GM12878 (cell line): ENCODE measurements at regions not wholly inside any gene's neighbourhood (a gene's known extent, or its start where the extent isn't known, plus 50 kb on each side); places are given as distances from the start of the nearest gene placed in this dataset.

Source experiments
- ATAC-seq: fragments of 200-7000 bp; cut with Tn5 transposase; 3 replicates; pipeline ENCODE4 v1.9.1; 2020; ENCODE audit warnings: mild to moderate bottlenecking, moderate library complexity
- BruUV-seq: library from RNA; stranded (reverse); fragments of 400-500 nt; replicated peaks from 2 replicates; lab custom pipeline; 2021; lab: Mats Ljungman, UMichigan
- CTCF ChIA-PET: fragments of 300-600 bp; sonication (Branson Sonifier 250); formaldehyde crosslinking; extraction: SDS; loops from one replicate; lab custom pipeline; 2021; ENCODE audit warnings: inconsistent platforms; lab: Yijun Ruan, JAX
- POLR2A ChIA-PET: fragments of 350-600 bp; formaldehyde crosslinking; extraction: SDS; loops from one replicate; lab custom pipeline; 2021; ENCODE audit warnings: inconsistent platforms; lab: Charles Lee
- RAD21 ChIA-PET: fragments of 300-600 bp; sonication (Branson Sonifier 250); formaldehyde crosslinking; loops from one replicate; lab custom pipeline; 2023; ENCODE audit warnings: antibody characterized with exemption; ENCODE audit not compliant: unreplicated experiment; lab: Charles Lee
- SMC1A ChIA-PET: fragments of 300-600 bp; sonication (Branson Sonifier 250); formaldehyde crosslinking; loops from one replicate; lab custom pipeline; 2023; ENCODE audit not compliant: unreplicated experiment, uncharacterized antibody; lab: Charles Lee
- DNase-seq: peaks from one replicate; pipeline ENCODE4 v3.0.0-alpha.2; 2011; ENCODE audit warnings: low read depth, low spot score
- FAIRE-seq: peaks from 3 replicates; lab custom pipeline; 2011; peaks lifted over from hg19 to GRCh38; lab: Jason Lieb, UNC
- H2AFZ ChIP-seq: 2 replicates; pipeline ENCODE4 v1.6.0; 2011; ENCODE audit warnings: low read depth, low read length, control low read depth; ENCODE audit not compliant: control insufficient read depth
- H3K27ac ChIP-seq: 2 replicates; pipeline ENCODE4 v1.5.1; 2011; ENCODE audit warnings: control low read depth; ENCODE audit not compliant: control insufficient read depth, insufficient read depth
- H3K27me3 ChIP-seq, 2 experiments: replicated peaks in 1 of 2; 2 replicates each; pipeline versions ENCODE4 v1.6.0 to v1.6.1; 2011; ENCODE audit warnings: low read length in 1 of 2; ENCODE audit not compliant: control insufficient read depth in 2 of 2, insufficient read depth in 2 of 2
- H3K36me3 ChIP-seq, 2 experiments: 2 replicates each; pipeline ENCODE4 v1.5.1; 2011; ENCODE audit warnings: low read length in 1 of 2; ENCODE audit not compliant: control insufficient read depth in 2 of 2, insufficient read depth in 2 of 2
- H3K4me1 ChIP-seq: 2 replicates; pipeline ENCODE4 v1.6.1; 2011; ENCODE audit warnings: mild to moderate bottlenecking, low read length, moderate library complexity, mixed read lengths; ENCODE audit not compliant: control insufficient read depth, insufficient read depth
- H3K4me2 ChIP-seq: 2 replicates; pipeline ENCODE4 v1.6.0; 2011; ENCODE audit warnings: control low read depth; ENCODE audit not compliant: control insufficient read depth, insufficient read depth
- H3K4me3 ChIP-seq: fragments of 200-600 bp; sonication (generic); 2 replicates; pipeline ENCODE4 v1.5.1; 2016
- H3K79me2 ChIP-seq: 2 replicates; pipeline ENCODE4 v1.6.0; 2011; ENCODE audit warnings: low read length; ENCODE audit not compliant: control insufficient read depth, insufficient read depth
- H3K9ac ChIP-seq: 2 replicates; pipeline ENCODE4 v1.8.0; 2011; ENCODE audit warnings: low read length, control low read depth, mixed read lengths; ENCODE audit not compliant: control insufficient read depth, insufficient read depth
- H3K9me3 ChIP-seq: replicated peaks from 3 replicates; pipeline ENCODE4 v1.5.1; 2011; ENCODE audit warnings: mild to moderate bottlenecking, low read length; ENCODE audit not compliant: control insufficient read depth, insufficient read depth
- H4K20me1 ChIP-seq: 2 replicates; pipeline ENCODE4 v1.6.0; 2011; ENCODE audit not compliant: control insufficient read depth, insufficient read depth
- CBFB ChIP-seq: IDR thresholded peaks from 2 replicates; pipeline ENCODE4 v1.6.1; 2016; ENCODE audit warnings: antibody characterized with exemption, low read depth
- CBX3 ChIP-seq: fragments of 200-600 bp; sonication (generic); IDR thresholded peaks from 2 replicates; pipeline ENCODE4 v1.6.1; 2016; ENCODE audit warnings: low read depth, borderline replicate concordance
- CEBPB ChIP-seq, 2 experiments: fragments of 150-350 bp in 1 of 2; IDR thresholded peaks; 2 replicates each; pipeline ENCODE4 v1.6.1; 2012 to 2014; ENCODE audit warnings: low read depth in 2 of 2, low read length in 2 of 2, borderline replicate concordance in 1 of 2, inconsistent platforms in 1 of 2
- ESRRA ChIP-seq: IDR thresholded peaks from 2 replicates; pipeline ENCODE4 v1.6.1; 2012; ENCODE audit warnings: mild to moderate bottlenecking, low read length, improper control_type of control experiment
- KLF5 ChIP-seq: fragments of 450-650 bp; IDR thresholded peaks from 2 replicates; pipeline ENCODE4 v1.6.1; 2014; ENCODE audit warnings: mild to moderate bottlenecking; ENCODE audit not compliant: partially characterized antibody
- NFYA ChIP-seq: IDR thresholded peaks from 2 replicates; pipeline ENCODE4 v1.6.1; 2011; ENCODE audit warnings: low read depth, mild to moderate bottlenecking, low read length, improper control_type of control experiment, borderline replicate concordance
- NFYB ChIP-seq: IDR thresholded peaks from 2 replicates; pipeline ENCODE4 v1.6.1; 2011; ENCODE audit warnings: low read depth, mild to moderate bottlenecking, low read length, improper control_type of control experiment, moderate library complexity; ENCODE audit not compliant: insufficient read depth
- POLR2A ChIP-seq: IDR thresholded peaks from 2 replicates; pipeline ENCODE4 v1.6.1; 2011; ENCODE audit warnings: low read depth, mild to moderate bottlenecking, low read length
- SREBF1 ChIP-seq: IDR thresholded peaks from 2 replicates; pipeline ENCODE4 v1.6.1; 2012; ENCODE audit warnings: mild to moderate bottlenecking, low read length
- TARDBP ChIP-seq: IDR thresholded peaks from 2 replicates; pipeline ENCODE4 v1.6.1; 2016; ENCODE audit warnings: borderline replicate concordance
- WGBS: methylation state at CpG from one replicate; pipeline ENCODE4 v1.1.6; 2016; ENCODE audit warnings: low lambda C conversion rate; ENCODE audit not compliant: insufficient replicate concordance, insufficient coverage; ENCODE audit errors: missing lambda C conversion rate; 5-methylcytosine and 5-hydroxymethylcytosine counted together
- in situ Hi-C: fragments of 300-500 bp; cut with MboI; formaldehyde crosslinking; loops from 9 replicates; pipeline ENCODE4 v1.14.3; 2018; ENCODE audit warnings: mixed read lengths
- intact Hi-C: fragments of 100-400 bp; cut with micrococcal nuclease; formaldehyde crosslinking; loops from one replicate; pipeline ENCODE4 v1.14.2; 2022; ENCODE audit not compliant: unreplicated experiment
- TF ChIP-seq, protein P1 (sequence below): fragments of 150-350 bp; IDR thresholded peaks from 2 replicates; pipeline ENCODE4 v1.6.1; 2014; ENCODE audit warnings: mild to moderate bottlenecking, low read depth, low read length
- TF ChIP-seq, protein P2 (sequence below): IDR thresholded peaks from 2 replicates; pipeline ENCODE4 v1.6.1; 2012; ENCODE audit warnings: low read depth, low read length, improper control_type of control experiment
- TF ChIP-seq, protein P3 (sequence below): fragments of 450-650 bp; IDR thresholded peaks from 2 replicates; pipeline ENCODE4 v1.6.1; 2014; ENCODE audit warnings: mild to moderate bottlenecking
- TF ChIP-seq, protein P4 (sequence below): fragments of 450-650 bp; IDR thresholded peaks from 2 replicates; pipeline ENCODE4 v1.6.1; 2016; ENCODE audit warnings: mild to moderate bottlenecking
- TF ChIP-seq, protein P5 (sequence below): fragments of 450-650 bp; IDR thresholded peaks from 2 replicates; pipeline ENCODE4 v1.6.1; 2017; ENCODE audit warnings: mild to moderate bottlenecking, moderate library complexity
- TF ChIP-seq, protein P6 (sequence below): fragments of 450-650 bp; IDR thresholded peaks from 2 replicates; pipeline ENCODE4 v1.6.1; 2017; ENCODE audit warnings: borderline replicate concordance

DNA sequence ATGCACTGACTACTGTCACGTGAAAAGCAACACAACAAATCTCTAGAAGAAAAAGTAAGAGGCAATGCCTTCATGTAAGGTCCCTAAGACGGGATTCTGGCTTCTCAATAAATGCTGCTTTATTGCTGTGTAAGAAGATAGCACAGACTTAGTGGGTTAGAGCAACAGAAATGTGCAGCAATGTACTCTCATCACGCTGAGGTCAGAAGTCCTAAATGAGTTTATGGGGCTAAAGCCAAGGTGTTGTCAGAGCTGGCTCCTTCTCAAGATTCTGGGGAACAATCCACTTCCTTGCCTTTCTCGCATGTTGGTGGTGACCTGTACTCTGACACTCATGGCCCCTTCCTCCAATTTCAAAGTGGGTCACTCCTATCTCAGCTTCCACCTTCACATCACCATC is 93.4 kb downstream of the SHANK2 start:
- H4K20me1 ChIP-seq = no peaks in the 10 kb centered on the region
- POLR2A ChIA-PET = no interaction called here
- RAD21 ChIA-PET = no interaction called here
- H3K79me2 ChIP-seq = no peaks in the 10 kb centered on the region
- intact Hi-C loops = no loop called here
- H2AFZ ChIP-seq = no peak overlapping the region
- CTCF ChIA-PET = no interaction called here
- BruUV-seq = no TSS peak
- no peaks in the 10 kb centered on the region; a peak in 1 of 4 replicates for H3K27me3 ChIP-seq
- SMC1A ChIA-PET = no interaction called here
- FAIRE-seq (no peak), ATAC-seq (no peak), DNase-seq (no peak)
- H3K4me2 ChIP-seq = no peak overlapping the region
- no peak overlapping the region for H3K4me3 ChIP-seq
- no peaks in the 10 kb centered on the region for H3K4me1 ChIP-seq
- WGBS = 13% methylated on average over 4 of the region's 4 CpGs
- TF ChIP-seq CBX3 (no peak), ESRRA (no peak), NFYB (no peak), CEBPB (IDR thresholded peaks at IDR 0.05; ENCODE audit: borderline replicate concordance in 1 of 2, low read depth in 2 of 2, low read length in 2 of 2) (no peak), NFYA (no peak), CBFB (no peak), POLR2A (no peak), TARDBP (no peak), KLF5 (no peak), SREBF1 (no peak)
- TF ChIP-seq, protein P1, sequence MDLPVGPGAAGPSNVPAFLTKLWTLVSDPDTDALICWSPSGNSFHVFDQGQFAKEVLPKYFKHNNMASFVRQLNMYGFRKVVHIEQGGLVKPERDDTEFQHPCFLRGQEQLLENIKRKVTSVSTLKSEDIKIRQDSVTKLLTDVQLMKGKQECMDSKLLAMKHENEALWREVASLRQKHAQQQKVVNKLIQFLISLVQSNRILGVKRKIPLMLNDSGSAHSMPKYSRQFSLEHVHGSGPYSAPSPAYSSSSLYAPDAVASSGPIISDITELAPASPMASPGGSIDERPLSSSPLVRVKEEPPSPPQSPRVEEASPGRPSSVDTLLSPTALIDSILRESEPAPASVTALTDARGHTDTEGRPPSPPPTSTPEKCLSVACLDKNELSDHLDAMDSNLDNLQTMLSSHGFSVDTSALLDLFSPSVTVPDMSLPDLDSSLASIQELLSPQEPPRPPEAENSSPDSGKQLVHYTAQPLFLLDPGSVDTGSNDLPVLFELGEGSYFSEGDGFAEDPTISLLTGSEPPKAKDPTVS = no peak
- TF ChIP-seq, protein P2, sequence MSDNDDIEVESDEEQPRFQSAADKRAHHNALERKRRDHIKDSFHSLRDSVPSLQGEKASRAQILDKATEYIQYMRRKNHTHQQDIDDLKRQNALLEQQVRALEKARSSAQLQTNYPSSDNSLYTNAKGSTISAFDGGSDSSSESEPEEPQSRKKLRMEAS = no peak
- TF ChIP-seq, protein P3, sequence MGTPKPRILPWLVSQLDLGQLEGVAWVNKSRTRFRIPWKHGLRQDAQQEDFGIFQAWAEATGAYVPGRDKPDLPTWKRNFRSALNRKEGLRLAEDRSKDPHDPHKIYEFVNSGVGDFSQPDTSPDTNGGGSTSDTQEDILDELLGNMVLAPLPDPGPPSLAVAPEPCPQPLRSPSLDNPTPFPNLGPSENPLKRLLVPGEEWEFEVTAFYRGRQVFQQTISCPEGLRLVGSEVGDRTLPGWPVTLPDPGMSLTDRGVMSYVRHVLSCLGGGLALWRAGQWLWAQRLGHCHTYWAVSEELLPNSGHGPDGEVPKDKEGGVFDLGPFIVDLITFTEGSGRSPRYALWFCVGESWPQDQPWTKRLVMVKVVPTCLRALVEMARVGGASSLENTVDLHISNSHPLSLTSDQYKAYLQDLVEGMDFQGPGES = no peak
- TF ChIP-seq, protein P4, sequence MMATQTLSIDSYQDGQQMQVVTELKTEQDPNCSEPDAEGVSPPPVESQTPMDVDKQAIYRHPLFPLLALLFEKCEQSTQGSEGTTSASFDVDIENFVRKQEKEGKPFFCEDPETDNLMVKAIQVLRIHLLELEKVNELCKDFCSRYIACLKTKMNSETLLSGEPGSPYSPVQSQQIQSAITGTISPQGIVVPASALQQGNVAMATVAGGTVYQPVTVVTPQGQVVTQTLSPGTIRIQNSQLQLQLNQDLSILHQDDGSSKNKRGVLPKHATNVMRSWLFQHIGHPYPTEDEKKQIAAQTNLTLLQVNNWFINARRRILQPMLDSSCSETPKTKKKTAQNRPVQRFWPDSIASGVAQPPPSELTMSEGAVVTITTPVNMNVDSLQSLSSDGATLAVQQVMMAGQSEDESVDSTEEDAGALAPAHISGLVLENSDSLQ = no peak
- TF ChIP-seq, protein P5, sequence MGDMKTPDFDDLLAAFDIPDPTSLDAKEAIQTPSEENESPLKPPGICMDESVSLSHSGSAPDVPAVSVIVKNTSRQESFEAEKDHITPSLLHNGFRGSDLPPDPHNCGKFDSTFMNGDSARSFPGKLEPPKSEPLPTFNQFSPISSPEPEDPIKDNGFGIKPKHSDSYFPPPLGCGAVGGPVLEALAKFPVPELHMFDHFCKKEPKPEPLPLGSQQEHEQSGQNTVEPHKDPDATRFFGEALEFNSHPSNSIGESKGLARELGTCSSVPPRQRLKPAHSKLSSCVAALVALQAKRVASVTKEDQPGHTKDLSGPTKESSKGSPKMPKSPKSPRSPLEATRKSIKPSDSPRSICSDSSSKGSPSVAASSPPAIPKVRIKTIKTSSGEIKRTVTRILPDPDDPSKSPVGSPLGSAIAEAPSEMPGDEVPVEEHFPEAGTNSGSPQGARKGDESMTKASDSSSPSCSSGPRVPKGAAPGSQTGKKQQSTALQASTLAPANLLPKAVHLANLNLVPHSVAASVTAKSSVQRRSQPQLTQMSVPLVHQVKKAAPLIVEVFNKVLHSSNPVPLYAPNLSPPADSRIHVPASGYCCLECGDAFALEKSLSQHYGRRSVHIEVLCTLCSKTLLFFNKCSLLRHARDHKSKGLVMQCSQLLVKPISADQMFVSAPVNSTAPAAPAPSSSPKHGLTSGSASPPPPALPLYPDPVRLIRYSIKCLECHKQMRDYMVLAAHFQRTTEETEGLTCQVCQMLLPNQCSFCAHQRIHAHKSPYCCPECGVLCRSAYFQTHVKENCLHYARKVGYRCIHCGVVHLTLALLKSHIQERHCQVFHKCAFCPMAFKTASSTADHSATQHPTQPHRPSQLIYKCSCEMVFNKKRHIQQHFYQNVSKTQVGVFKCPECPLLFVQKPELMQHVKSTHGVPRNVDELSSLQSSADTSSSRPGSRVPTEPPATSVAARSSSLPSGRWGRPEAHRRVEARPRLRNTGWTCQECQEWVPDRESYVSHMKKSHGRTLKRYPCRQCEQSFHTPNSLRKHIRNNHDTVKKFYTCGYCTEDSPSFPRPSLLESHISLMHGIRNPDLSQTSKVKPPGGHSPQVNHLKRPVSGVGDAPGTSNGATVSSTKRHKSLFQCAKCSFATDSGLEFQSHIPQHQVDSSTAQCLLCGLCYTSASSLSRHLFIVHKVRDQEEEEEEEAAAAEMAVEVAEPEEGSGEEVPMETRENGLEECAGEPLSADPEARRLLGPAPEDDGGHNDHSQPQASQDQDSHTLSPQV = no peak
- TF ChIP-seq, protein P6, sequence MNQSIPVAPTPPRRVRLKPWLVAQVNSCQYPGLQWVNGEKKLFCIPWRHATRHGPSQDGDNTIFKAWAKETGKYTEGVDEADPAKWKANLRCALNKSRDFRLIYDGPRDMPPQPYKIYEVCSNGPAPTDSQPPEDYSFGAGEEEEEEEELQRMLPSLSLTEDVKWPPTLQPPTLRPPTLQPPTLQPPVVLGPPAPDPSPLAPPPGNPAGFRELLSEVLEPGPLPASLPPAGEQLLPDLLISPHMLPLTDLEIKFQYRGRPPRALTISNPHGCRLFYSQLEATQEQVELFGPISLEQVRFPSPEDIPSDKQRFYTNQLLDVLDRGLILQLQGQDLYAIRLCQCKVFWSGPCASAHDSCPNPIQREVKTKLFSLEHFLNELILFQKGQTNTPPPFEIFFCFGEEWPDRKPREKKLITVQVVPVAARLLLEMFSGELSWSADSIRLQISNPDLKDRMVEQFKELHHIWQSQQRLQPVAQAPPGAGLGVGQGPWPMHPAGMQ = no peak
- in situ Hi-C loops = no loop called here
- no peaks in the 10 kb centered on the region for H3K36me3 ChIP-seq
- H3K27ac ChIP-seq = no peak overlapping the region
- H3K9me3 ChIP-seq = no peaks in the 10 kb centered on the region
- H3K9ac ChIP-seq = no peak overlapping the region
